ENCODE measurements at regions not wholly inside any gene's neighbourhood (a gene's known extent, or its start where the extent isn't known, plus 50 kb on each side); places are given as distances from the start of the nearest gene placed in this dataset.
"Not testable (repeated sequence)": the region's sequence is repeated elsewhere in the genome, so short reads cannot be mapped to it uniquely, and the experiment has no call there.

GRCh38 chr5:97919719-97920118, 736.7 kb upstream of the RIOK2 start:
- no peak for DNase-seq (ENCODE audit: low read depth, low spot score)

GRCh38 chr5:97922776-97923175, 739.7 kb upstream of the RIOK2 start:
- no peak for DNase-seq (ENCODE audit: low read depth, low spot score)

- DNase-seq (ENCODE audit: low read depth, low spot score) = no peak
These were observed 740.4 kb upstream of the RIOK2 start for GRCh38 chr5:97923496-97923895.

- no peak for DNase-seq (ENCODE audit: low read depth, low spot score)
These were observed 741.0 kb upstream of the RIOK2 start for GRCh38 chr5:97923997-97924396.

GRCh38 chr5:97929383-97929782, 746.3 kb upstream of the RIOK2 start:
- DNase-seq (ENCODE audit: low read depth, low spot score) = no peak

GRCh38 chr5:97931829-97932228, 748.8 kb upstream of the RIOK2 start:
- DNase-seq (ENCODE audit: low read depth, low spot score) = no peak

- no peak for DNase-seq (ENCODE audit: low read depth, low spot score)
These were observed 753.2 kb upstream of the RIOK2 start for GRCh38 chr5:97936231-97936630.

- DNase-seq (ENCODE audit: low read depth, low spot score) = no peak
These were observed 754.8 kb upstream of the RIOK2 start for GRCh38 chr5:97937846-97938245.

GRCh38 chr5:97943036-97943435, 760.0 kb upstream of the RIOK2 start:
- no peak for DNase-seq (ENCODE audit: low read depth, low spot score)

GRCh38 chr5:97951139-97951538, 768.1 kb upstream of the RIOK2 start:
- no peak for DNase-seq (ENCODE audit: low read depth, low spot score)

- DNase-seq (ENCODE audit: low read depth, low spot score) = no peak
These were observed 772.4 kb upstream of the RIOK2 start for GRCh38 chr5:97955450-97955849.

GRCh38 chr5:97967292-97967691, 784.2 kb upstream of the RIOK2 start:
- DNase-seq (ENCODE audit: low read depth, low spot score) = no peak

- no peak for DNase-seq (ENCODE audit: low read depth, low spot score)
These were observed 785.3 kb upstream of the RIOK2 start for GRCh38 chr5:97968346-97968745.

GRCh38 chr5:97979740-97980139, 793.7 kb upstream of the RGMB start:
- no peak for DNase-seq (ENCODE audit: low read depth, low spot score)

GRCh38 chr5:97980291-97980690, 793.2 kb upstream of the RGMB start:
- DNase-seq (ENCODE audit: low read depth, low spot score) = no peak

- DNase-seq (ENCODE audit: low read depth, low spot score) = no peak
These were observed 787.4 kb upstream of the RGMB start for GRCh38 chr5:97986069-97986468.

GRCh38 chr5:97991236-97991635, 782.2 kb upstream of the RGMB start:
- no peak for DNase-seq (ENCODE audit: low read depth, low spot score)

GRCh38 chr5:97998941-97999340, 774.5 kb upstream of the RGMB start:
- DNase-seq (ENCODE audit: low read depth, low spot score) = no peak

- no peak for DNase-seq (ENCODE audit: low read depth, low spot score)
These were observed 769.0 kb upstream of the RGMB start for GRCh38 chr5:98004463-98004862.

- no peak for DNase-seq (ENCODE audit: low read depth, low spot score)
These were observed 756.7 kb upstream of the RGMB start for GRCh38 chr5:98016771-98017170.

- not testable (repeated sequence) for DNase-seq (ENCODE audit: low read depth, low spot score)
These were observed 743.2 kb upstream of the RGMB start for GRCh38 chr5:98030273-98030672.

GRCh38 chr5:98031036-98031435, 742.4 kb upstream of the RGMB start:
- not testable (repeated sequence) for DNase-seq (ENCODE audit: low read depth, low spot score)

- DNase-seq (ENCODE audit: low read depth, low spot score) = no peak
These were observed 742.0 kb upstream of the RGMB start for GRCh38 chr5:98031496-98031895.

- DNase-seq (ENCODE audit: low read depth, low spot score) = no peak
These were observed 741.5 kb upstream of the RGMB start for GRCh38 chr5:98031926-98032325.

Measured in pulmonary artery endothelial cell (primary cell).